ENCODE measurements at regions not wholly inside any gene's neighbourhood (a gene's known extent, or its start where the extent isn't known, plus 50 kb on each side); places are given as distances from the start of the nearest gene placed in this dataset.

DNA sequence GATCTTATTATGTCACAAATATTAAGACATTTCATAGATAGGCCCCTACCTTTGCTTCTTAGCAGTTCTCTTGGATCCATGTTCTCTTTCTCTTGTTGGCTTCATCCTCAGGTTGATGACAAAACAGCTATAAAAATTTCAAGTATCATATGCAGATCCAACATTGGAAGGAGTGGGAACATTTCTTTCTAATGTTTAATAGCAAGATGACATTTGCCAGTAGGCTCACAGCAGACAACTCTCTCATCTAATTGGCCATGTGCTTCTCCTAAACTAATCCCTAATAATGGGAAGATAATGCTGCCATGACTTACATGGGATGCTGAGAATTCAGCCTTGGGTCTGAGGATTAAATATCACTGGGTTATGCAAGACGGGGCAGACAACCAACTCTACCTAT, 485.5 kb upstream of the SEMA6A start:
- Histone ChIP-seq H3K4me1 (ENCODE audit: control insufficient read depth, extremely low read depth, insufficient read depth, low read length) (no peaks in the 10 kb centered on the region), H3K79me2 (ENCODE audit: control insufficient read depth, insufficient read depth, low read length) (no peaks in the 10 kb centered on the region), H4K20me1 (replicated peaks; ENCODE audit: control insufficient read depth, extremely low read depth, insufficient read depth, low read length) (no peaks in the 10 kb centered on the region), H3K9me1 (replicated peaks; ENCODE audit: control insufficient read depth, extremely low read depth, insufficient read depth, low read length) (no peaks in the 10 kb centered on the region), H3K9me3 (replicated peaks; ENCODE audit: control insufficient read depth, insufficient read depth, low read length) (no peaks in the 10 kb centered on the region), H3K9ac (replicated peaks; ENCODE audit: extremely low read depth, insufficient read depth, low read length) (no peak overlapping the region), H2AFZ (ENCODE audit: low read depth, low read length) (no peak overlapping the region), H3K27ac (ENCODE audit: insufficient read depth, low read depth, low read length) (no peak overlapping the region), H3K4me3 (replicated peaks in 1 of 3; ENCODE audit: insufficient read depth in 1 of 3, low read depth in 1 of 3, low read length in 3 of 3) (no peak overlapping the region), H3K36me3 (ENCODE audit: control insufficient read depth in 2 of 2, extremely low read depth in 1 of 2, insufficient read depth in 2 of 2, low read length in 2 of 2) (no peaks in the 10 kb centered on the region), H3K27me3 (ENCODE audit: control insufficient read depth in 2 of 2, insufficient read depth in 2 of 2, low read length in 2 of 2) (no peaks in the 10 kb centered on the region), H3K4me2 (ENCODE audit: insufficient read depth, low read length) (no peak overlapping the region)
- POLR2A ChIA-PET = no interaction called here
- CTCF ChIA-PET = no interaction called here
- intact Hi-C loops (cut with micrococcal nuclease) = no loop called here
- BruUV-seq (replicated peaks) = no TSS peak
- TF ChIP-seq JUN (IDR thresholded peaks at IDR 0.05; ENCODE audit: borderline replicate concordance, insufficient read depth, insufficient read length, low read depth) = no peak
- no peak for TF ChIP-seq FOS (IDR thresholded peaks at IDR 0.05; ENCODE audit: borderline replicate concordance, insufficient read depth, low read length)
- TF ChIP-seq CTCF (IDR thresholded peaks at IDR 0.05; ENCODE audit: extremely low read depth in 1 of 2, insufficient read depth in 1 of 2, low read depth in 1 of 2, low read length in 2 of 2) = no peak
- TF ChIP-seq GATA2 (IDR thresholded peaks at IDR 0.05; ENCODE audit: insufficient read depth, insufficient read length, low read depth, low read length) = no peak
- no peak for TF ChIP-seq EZH2 (IDR thresholded peaks at IDR 0.05; ENCODE audit: borderline replicate concordance, low read depth, low read length, severe bottlenecking)
- no peak for TF ChIP-seq MYC (IDR thresholded peaks at IDR 0.05; ENCODE audit: low read depth, low read length)
- TF ChIP-seq POLR2AphosphoS5 (IDR thresholded peaks at IDR 0.05; ENCODE audit: insufficient read depth, low read depth, low read length) = no peak
- TF ChIP-seq MAX (IDR thresholded peaks at IDR 0.05; ENCODE audit: insufficient read depth, insufficient read length) = no peak
- TF ChIP-seq POLR2A (IDR thresholded peaks at IDR 0.05; ENCODE audit: low read depth, low read length) = no peak
- FAIRE-seq (no peak), DNase-seq (ENCODE audit: low read depth, low spot score) (no peak)
- dilution Hi-C loops (cut with MboI; ENCODE audit: extremely low pct_ligation_motif_present, low sequenced_read_pairs) = no loop called here
